Nephron progenitor cell (in vitro differentiated cells): ENCODE measurements at regions not wholly inside any gene's neighbourhood (a gene's known extent, or its start where the extent isn't known, plus 50 kb on each side); places are given as distances from the start of the nearest gene placed in this dataset.

Experiments
- DNase-seq: peaks from one replicate; pipeline ENCODE4 v3.0.0; 2021
- H3K27ac Mint-ChIP-seq: 2 replicates; pipeline ENCODE4 v1.8.0; 2021; ENCODE audit warnings: mild to moderate bottlenecking, moderate library complexity, mixed read lengths
- H3K27me3 Mint-ChIP-seq: 2 replicates; pipeline ENCODE4 v1.8.0; 2021; ENCODE audit warnings: mild to moderate bottlenecking, low read depth, mixed read lengths; ENCODE audit not compliant: poor library complexity
- H3K36me3 Mint-ChIP-seq: 2 replicates; pipeline ENCODE4 v1.8.0; 2021; ENCODE audit warnings: low read depth, mixed read lengths
- H3K4me1 Mint-ChIP-seq: 2 replicates; pipeline ENCODE4 v1.8.0; 2021; ENCODE audit warnings: mixed read lengths
- H3K4me3 Mint-ChIP-seq: 2 replicates; pipeline ENCODE4 v1.8.0; 2021; ENCODE audit warnings: mild to moderate bottlenecking, moderate library complexity, mixed read lengths
- H3K9me3 Mint-ChIP-seq: 2 replicates; pipeline ENCODE4 v1.8.0; 2021; ENCODE audit warnings: mild to moderate bottlenecking, moderate library complexity, mixed read lengths
- TF ChIP-seq, protein P1 (sequence below): fragments of 200-600 bp; sonication (generic); IDR thresholded peaks from 2 replicates; pipeline ENCODE4 v1.5.0; 2021; ENCODE audit warnings: antibody characterized with exemption

DNA sequence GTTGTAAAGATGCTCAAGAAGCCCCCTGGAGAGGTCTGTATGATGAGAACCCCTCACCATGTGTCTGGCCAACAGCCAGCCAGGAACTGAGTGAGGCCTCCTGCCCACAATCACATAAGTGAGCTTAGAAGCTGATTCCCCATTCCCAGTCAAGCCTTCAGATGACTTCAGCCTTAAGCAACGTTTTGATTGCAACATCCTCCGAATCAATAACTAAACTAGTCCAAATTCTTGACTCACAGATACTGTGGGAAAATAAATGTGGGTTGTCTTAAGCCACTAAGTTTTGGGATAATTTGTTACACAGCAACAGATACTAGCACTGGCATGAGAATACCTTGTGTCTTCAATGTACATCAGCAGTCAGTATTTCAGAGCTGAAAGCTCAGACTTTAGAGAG is 54.5 kb upstream of the HS3ST4 start:
- Mint-ChIP-seq H3K27ac (no peak overlapping the region), H3K27me3 (peaks cover 2% of the 10 kb centered on the region), H3K4me1 (no peaks in the 10 kb centered on the region), H3K4me3 (no peak overlapping the region), H3K9me3 (no peaks in the 10 kb centered on the region), H3K36me3 (no peaks in the 10 kb centered on the region)
- TF ChIP-seq, protein P1, sequence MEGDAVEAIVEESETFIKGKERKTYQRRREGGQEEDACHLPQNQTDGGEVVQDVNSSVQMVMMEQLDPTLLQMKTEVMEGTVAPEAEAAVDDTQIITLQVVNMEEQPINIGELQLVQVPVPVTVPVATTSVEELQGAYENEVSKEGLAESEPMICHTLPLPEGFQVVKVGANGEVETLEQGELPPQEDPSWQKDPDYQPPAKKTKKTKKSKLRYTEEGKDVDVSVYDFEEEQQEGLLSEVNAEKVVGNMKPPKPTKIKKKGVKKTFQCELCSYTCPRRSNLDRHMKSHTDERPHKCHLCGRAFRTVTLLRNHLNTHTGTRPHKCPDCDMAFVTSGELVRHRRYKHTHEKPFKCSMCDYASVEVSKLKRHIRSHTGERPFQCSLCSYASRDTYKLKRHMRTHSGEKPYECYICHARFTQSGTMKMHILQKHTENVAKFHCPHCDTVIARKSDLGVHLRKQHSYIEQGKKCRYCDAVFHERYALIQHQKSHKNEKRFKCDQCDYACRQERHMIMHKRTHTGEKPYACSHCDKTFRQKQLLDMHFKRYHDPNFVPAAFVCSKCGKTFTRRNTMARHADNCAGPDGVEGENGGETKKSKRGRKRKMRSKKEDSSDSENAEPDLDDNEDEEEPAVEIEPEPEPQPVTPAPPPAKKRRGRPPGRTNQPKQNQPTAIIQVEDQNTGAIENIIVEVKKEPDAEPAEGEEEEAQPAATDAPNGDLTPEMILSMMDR: no peak
- no peak for DNase-seq

GRCh38 chr16:25636662-25637061 is 55.1 kb upstream of the HS3ST4 start:
- no peak overlapping the region for H3K27ac Mint-ChIP-seq
- no peaks in the 10 kb centered on the region for H3K36me3 Mint-ChIP-seq
- TF ChIP-seq, protein P1: no peak

DNA sequence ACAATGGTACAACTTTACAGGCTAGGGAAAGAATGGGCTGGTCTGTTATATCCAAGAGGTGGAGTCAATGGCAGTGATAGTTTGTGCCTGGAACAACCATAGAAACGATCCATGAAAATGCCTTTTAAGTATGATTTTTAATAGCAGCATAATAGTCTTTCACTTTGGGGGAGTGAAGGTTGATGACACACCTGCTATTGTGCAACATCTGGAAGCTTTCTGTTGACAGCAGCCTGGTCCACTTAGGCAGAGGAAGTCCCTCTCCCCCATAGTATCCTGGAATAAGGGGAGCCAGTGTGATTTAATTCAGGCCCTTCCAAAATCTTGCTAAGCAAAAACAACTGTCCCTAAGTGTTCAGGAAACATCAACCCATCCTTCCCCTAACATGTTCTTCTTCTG is 56.3 kb upstream of the HS3ST4 start:
- Mint-ChIP-seq H3K4me3 (no peak overlapping the region), H3K27me3 (peaks cover 2% of the 10 kb centered on the region), H3K4me1 (no peaks in the 10 kb centered on the region), H3K9me3 (no peaks in the 10 kb centered on the region), H3K27ac (no peak overlapping the region), H3K36me3 (no peaks in the 10 kb centered on the region)
- DNase-seq: no peak
- TF ChIP-seq, protein P1: no peak

More at GRCh38 chr16:25636662-25637061, 55.1 kb upstream of the HS3ST4 start:
- no peak for DNase-seq
- Mint-ChIP-seq H3K27me3 (peaks cover 2% of the 10 kb centered on the region), H3K4me3 (no peak overlapping the region), H3K9me3 (no peaks in the 10 kb centered on the region), H3K4me1 (no peaks in the 10 kb centered on the region)

GRCh38 chr16:25633549-25633948 is 58.2 kb upstream of the HS3ST4 start:
- H3K27ac Mint-ChIP-seq: no peak overlapping the region
- H3K36me3 Mint-ChIP-seq: no peaks in the 10 kb centered on the region
- no peak for DNase-seq
- peaks cover 3% of the 10 kb centered on the region for H3K9me3 Mint-ChIP-seq
- H3K4me3 Mint-ChIP-seq: no peak overlapping the region
- peaks cover 2% of the 10 kb centered on the region for H3K27me3 Mint-ChIP-seq
- TF ChIP-seq, protein P1: no peak
- H3K4me1 Mint-ChIP-seq: no peaks in the 10 kb centered on the region

DNA sequence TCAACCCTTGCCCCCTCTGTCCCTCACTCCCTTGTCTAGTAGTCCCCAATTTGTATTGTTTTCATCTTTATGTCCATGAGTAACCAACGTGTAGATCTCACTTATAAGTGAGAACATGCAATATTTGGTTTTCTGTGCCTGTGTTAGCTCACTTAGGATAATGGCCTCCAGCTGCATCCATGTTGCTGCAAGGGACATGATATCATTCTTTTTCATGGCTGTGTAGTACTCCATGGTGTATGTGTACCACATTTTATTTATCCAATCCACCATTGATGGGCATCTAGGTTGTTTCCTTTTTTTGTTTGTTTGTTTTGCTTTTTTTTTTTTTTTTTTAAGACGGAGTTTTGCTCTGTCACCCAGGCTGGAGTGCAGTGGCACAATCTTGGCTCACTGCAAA is 63.0 kb upstream of the HS3ST4 start:
- H3K4me1 Mint-ChIP-seq: no peaks in the 10 kb centered on the region
- no peak overlapping the region for H3K27ac Mint-ChIP-seq
- TF ChIP-seq, protein P1: no peak
- no peak overlapping the region for H3K4me3 Mint-ChIP-seq
- H3K27me3 Mint-ChIP-seq: no peaks in the 10 kb centered on the region
- no peak for DNase-seq
- peaks cover 21% of the 10 kb centered on the region for H3K9me3 Mint-ChIP-seq
- H3K36me3 Mint-ChIP-seq: peaks cover 5% of the 10 kb centered on the region

DNA sequence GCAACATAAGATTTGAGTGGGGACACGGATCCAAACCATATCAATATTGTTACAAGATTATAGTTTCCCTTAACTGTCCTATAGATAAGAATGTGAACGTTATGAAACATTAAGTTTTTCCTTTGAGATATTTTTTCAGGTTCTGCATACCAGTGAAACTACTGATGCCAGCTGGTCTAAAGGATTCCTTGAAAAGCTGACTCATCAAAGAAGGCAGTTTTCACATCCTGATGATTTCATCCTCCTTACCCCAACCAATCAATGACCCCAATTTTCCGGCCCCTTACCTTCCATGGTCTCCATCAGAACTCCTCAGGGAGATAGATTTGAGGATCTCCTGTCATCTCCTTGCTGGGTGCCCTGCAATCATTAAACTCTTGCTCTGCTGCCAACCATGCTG is 64.1 kb upstream of the HS3ST4 start:
- H3K27me3 Mint-ChIP-seq: no peaks in the 10 kb centered on the region

More for the DNA sequence above, 64.1 kb upstream of the HS3ST4 start:
- Mint-ChIP-seq H3K27ac (no peak overlapping the region), H3K9me3 (peaks cover 21% of the 10 kb centered on the region), H3K4me1 (peaks cover 2% of the 10 kb centered on the region), H3K36me3 (peaks cover 5% of the 10 kb centered on the region), H3K4me3 (no peak overlapping the region)
- TF ChIP-seq, protein P1: no peak
- no peak for DNase-seq
